Thoracic aorta (tissue), 2 donors: ENCODE measurements at regions not wholly inside any gene's neighbourhood (a gene's known extent, or its start where the extent isn't known, plus 50 kb on each side); places are given as distances from the start of the nearest gene placed in this dataset.

ENCODE experiments used
- ATAC-seq: fragments of 150-250 bp; one replicate; pipeline ENCODE4 v1.8.0; 2017; ENCODE audit warnings: low read depth; ENCODE audit not compliant: insufficient number of reproducible peaks, low FRiP score
- DNase-seq: peaks from one replicate; pipeline ENCODE4 v3.0.0-alpha.2; 2020; ENCODE audit warnings: low spot score
- H3K27ac ChIP-seq, 2 donors: fragments of 200-600 bp; sonication (generic); 1 replicate in 1 of 2; 2 replicates in 1 of 2; pipeline ENCODE4 v1.5.1; 2016; ENCODE audit warnings: mild to moderate bottlenecking in 2 of 2, moderate library complexity in 2 of 2
- H3K27me3 ChIP-seq: fragments of 200-600 bp; sonication (generic); replicated peaks from 2 replicates; pipeline ENCODE4 v1.6.0; 2016; ENCODE audit warnings: mild to moderate bottlenecking; ENCODE audit not compliant: insufficient read depth
- H3K36me3 ChIP-seq: fragments of 200-600 bp; sonication (generic); one replicate; pipeline ENCODE4 v1.5.1; 2016
- H3K4me1 ChIP-seq, 2 donors: fragments of 200-600 bp; sonication (generic); 1 replicate in 1 of 2; 2 replicates in 1 of 2; pipeline versions ENCODE4 v1.5.1 to v1.6.0; 2016; ENCODE audit warnings: low read depth in 2 of 2, mild to moderate bottlenecking in 1 of 2; ENCODE audit not compliant: control insufficient read depth in 1 of 2
- H3K4me3 ChIP-seq: fragments of 200-600 bp; sonication (generic); 2 replicates; pipeline ENCODE4 v1.5.1; 2016; ENCODE audit warnings: mild to moderate bottlenecking
- H3K9me3 ChIP-seq: fragments of 200-600 bp; sonication (generic); 2 replicates; pipeline ENCODE4 v1.5.1; 2016
- TF ChIP-seq, protein P1 (sequence below): fragments of 200-600 bp; sonication (generic); IDR thresholded peaks from one replicate; pipeline ENCODE4 v1.5.1; 2019; ENCODE audit warnings: antibody characterized with exemption

DNA sequence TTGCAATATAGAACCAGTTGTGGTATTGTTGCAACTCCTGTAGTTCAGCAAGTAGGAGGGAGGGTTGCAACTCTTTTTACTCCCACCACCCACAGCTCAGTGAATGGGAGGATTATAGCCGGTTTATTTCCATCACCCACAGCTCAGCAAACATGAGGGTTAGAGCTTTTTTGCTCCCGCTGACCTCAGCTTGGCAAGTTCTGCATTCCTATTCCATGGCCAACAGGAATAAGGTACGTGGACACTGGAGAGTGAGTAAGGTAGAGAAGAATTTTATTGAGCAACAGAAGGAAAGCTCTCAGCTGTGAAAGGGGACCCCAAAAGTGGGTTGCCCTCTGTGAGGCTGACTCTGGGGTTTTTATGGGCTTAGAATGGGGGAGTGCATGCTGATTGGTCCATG, 167.1 kb upstream of the SMIM30 start:
- Histone ChIP-seq H3K4me1 (peaks cover 8 to 11% of the 10 kb centered on the region in 2 donors), H3K36me3 (no peaks in the 10 kb centered on the region), H3K27me3 (no peaks in the 10 kb centered on the region), H3K27ac (no peak overlapping the region), H3K9me3 (no peaks in the 10 kb centered on the region), H3K4me3 (no peak overlapping the region)
- DNase-seq: no peak
- TF ChIP-seq, protein P1, sequence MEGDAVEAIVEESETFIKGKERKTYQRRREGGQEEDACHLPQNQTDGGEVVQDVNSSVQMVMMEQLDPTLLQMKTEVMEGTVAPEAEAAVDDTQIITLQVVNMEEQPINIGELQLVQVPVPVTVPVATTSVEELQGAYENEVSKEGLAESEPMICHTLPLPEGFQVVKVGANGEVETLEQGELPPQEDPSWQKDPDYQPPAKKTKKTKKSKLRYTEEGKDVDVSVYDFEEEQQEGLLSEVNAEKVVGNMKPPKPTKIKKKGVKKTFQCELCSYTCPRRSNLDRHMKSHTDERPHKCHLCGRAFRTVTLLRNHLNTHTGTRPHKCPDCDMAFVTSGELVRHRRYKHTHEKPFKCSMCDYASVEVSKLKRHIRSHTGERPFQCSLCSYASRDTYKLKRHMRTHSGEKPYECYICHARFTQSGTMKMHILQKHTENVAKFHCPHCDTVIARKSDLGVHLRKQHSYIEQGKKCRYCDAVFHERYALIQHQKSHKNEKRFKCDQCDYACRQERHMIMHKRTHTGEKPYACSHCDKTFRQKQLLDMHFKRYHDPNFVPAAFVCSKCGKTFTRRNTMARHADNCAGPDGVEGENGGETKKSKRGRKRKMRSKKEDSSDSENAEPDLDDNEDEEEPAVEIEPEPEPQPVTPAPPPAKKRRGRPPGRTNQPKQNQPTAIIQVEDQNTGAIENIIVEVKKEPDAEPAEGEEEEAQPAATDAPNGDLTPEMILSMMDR: no peak
- ATAC-seq: no peak

- TF ChIP-seq, protein P1: no peak
- no peak for ATAC-seq
- no peaks in the 10 kb centered on the region for H3K36me3 ChIP-seq
These were observed 165.5 kb upstream of the SMIM30 start for GRCh38 chr7:113283861-113284260.

DNA sequence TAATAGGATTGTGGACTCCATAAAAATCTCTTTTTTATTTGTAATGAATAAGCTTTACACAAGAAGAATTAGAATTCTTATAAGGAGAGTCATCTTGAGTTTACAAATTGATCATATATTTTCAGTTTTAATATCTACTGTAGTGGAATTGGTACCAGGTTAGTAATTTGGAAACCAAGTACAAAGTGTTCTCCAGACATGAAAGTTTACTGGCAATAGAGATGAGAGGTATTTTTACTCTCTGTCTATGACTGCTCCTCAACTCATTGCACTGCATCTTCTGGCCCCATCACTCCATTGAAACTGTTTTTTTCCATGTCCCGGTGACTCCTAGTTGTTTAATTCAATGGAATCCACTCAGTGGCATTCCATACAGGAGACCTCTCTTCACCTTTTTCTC, 164.5 kb upstream of the SMIM30 start:
- no peak for ATAC-seq
- no peak overlapping the region for H3K4me3 ChIP-seq
- no peaks in the 10 kb centered on the region for H3K27me3 ChIP-seq
- no peaks in the 10 kb centered on the region for H3K9me3 ChIP-seq
- peaks cover 8 to 11% of the 10 kb centered on the region in 2 donors for H3K4me1 ChIP-seq
- TF ChIP-seq, protein P1: no peak
- H3K27ac ChIP-seq: no peak overlapping the region
- no peaks in the 10 kb centered on the region for H3K36me3 ChIP-seq
- DNase-seq: no peak

More at GRCh38 chr7:113283861-113284260, 165.5 kb upstream of the SMIM30 start:
- no peak overlapping the region for H3K4me3 ChIP-seq
- H3K4me1 ChIP-seq: peaks cover 8 to 11% of the 10 kb centered on the region in 2 donors
- no peaks in the 10 kb centered on the region for H3K9me3 ChIP-seq
- no peaks in the 10 kb centered on the region for H3K27me3 ChIP-seq
- no peak overlapping the region for H3K27ac ChIP-seq
- no peak for DNase-seq

GRCh38 chr7:113281223-113281622, 162.9 kb upstream of the SMIM30 start:
- Histone ChIP-seq H3K27ac (no peak overlapping the region), H3K27me3 (no peaks in the 10 kb centered on the region), H3K9me3 (no peaks in the 10 kb centered on the region), H3K4me3 (no peak overlapping the region), H3K36me3 (no peaks in the 10 kb centered on the region), H3K4me1 (peaks cover 8 to 11% of the 10 kb centered on the region in 2 donors)
- ATAC-seq: no peak
- TF ChIP-seq, protein P1: no peak
- no peak for DNase-seq

DNA sequence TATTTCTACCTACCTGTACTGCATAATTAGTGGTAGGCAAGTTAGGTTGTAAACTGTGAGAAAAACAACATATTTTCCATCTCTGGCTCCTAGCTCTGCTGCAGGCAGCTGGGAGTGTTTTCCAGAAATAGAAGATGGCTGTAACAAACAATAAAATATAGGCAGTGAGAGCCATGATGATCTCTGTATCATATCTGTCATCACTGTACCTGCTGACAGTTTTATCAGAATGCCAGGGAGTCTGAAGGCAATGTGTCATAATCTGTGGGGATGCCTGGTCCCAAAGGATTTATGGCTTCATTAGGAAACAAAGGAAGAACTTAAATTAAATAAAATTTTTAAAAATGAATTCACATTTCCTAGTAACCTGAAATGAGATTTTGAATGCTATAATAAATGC, 160.9 kb upstream of the SMIM30 start:
- ATAC-seq (no peak), DNase-seq (no peak)
- peaks cover 3 to 5% of the 10 kb centered on the region in 2 donors for H3K4me1 ChIP-seq
- TF ChIP-seq, protein P1: no peak
- no peaks in the 10 kb centered on the region for H3K36me3 ChIP-seq
- no peak overlapping the region for H3K4me3 ChIP-seq
- peaks cover 4% of the 10 kb centered on the region for H3K9me3 ChIP-seq
- H3K27ac ChIP-seq: no peak overlapping the region
- H3K27me3 ChIP-seq: no peaks in the 10 kb centered on the region
